PC-9 (cell line): ENCODE measurements at regions not wholly inside any gene's neighbourhood (a gene's known extent, or its start where the extent isn't known, plus 50 kb on each side); places are given as distances from the start of the nearest gene placed in this dataset.

ENCODE experiments used
- BruUV-seq: library from RNA; stranded (reverse); fragments of 400-500 nt; replicated peaks from 2 replicates; lab custom pipeline; 2021; lab: Mats Ljungman, UMichigan
- CTCF ChIA-PET: fragments of 300-600 bp; sonication (Branson Sonifier 250); formaldehyde crosslinking; loops from one replicate; lab custom pipeline; 2022; ENCODE audit warnings: antibody characterized with exemption; lab: Charles Lee
- POLR2A ChIA-PET: fragments of 300-600 bp; sonication (Branson Sonifier 250); formaldehyde crosslinking; loops from one replicate; lab custom pipeline; 2022; ENCODE audit warnings: antibody characterized with exemption; ENCODE audit not compliant: unreplicated experiment; lab: Charles Lee
- DNase-seq, 2 experiments: peaks; one replicate each; pipeline versions ENCODE4 v3.0.0 to v3.0.0-alpha.2; 2015 to 2022; ENCODE audit warnings: mixed read lengths in 1 of 2
- H2AFZ ChIP-seq: fragments of 200-600 bp; sonication (generic); 2 replicates; pipeline ENCODE4 v1.8.1; 2017; ENCODE audit warnings: antibody characterized with exemption
- H3F3A ChIP-seq: fragments of 200-600 bp; sonication (generic); 2 replicates; pipeline ENCODE4 v1.8.1; 2017; ENCODE audit warnings: antibody characterized with exemption, mild to moderate bottlenecking, low read depth; ENCODE audit not compliant: insufficient read depth
- H3K27ac ChIP-seq: fragments of 200-600 bp; sonication (generic); 2 replicates; pipeline ENCODE4 v1.6.1; 2016; ENCODE audit warnings: mixed run types
- H3K27me3 ChIP-seq: fragments of 200-600 bp; sonication (generic); 2 replicates; pipeline ENCODE4 v1.6.1; 2016; ENCODE audit warnings: low read depth, mixed run types; ENCODE audit not compliant: insufficient read depth
- H3K36me3 ChIP-seq: fragments of 200-600 bp; sonication (generic); 2 replicates; pipeline ENCODE4 v1.6.1; 2016; ENCODE audit warnings: low read depth, mixed run types
- H3K4me1 ChIP-seq: fragments of 200-600 bp; sonication (generic); replicated peaks from 2 replicates; pipeline ENCODE4 v1.6.1; 2016; ENCODE audit warnings: mixed run types; ENCODE audit not compliant: insufficient read depth
- H3K4me2 ChIP-seq: fragments of 200-600 bp; sonication (generic); 2 replicates; pipeline ENCODE4 v1.6.1; 2017; ENCODE audit warnings: mixed run types
- H3K4me3 ChIP-seq: fragments of 200-600 bp; sonication (generic); 2 replicates; pipeline ENCODE4 v1.6.1; 2016; ENCODE audit warnings: mixed run types
- H3K79me2 ChIP-seq: fragments of 200-600 bp; sonication (generic); 2 replicates; pipeline ENCODE4 v1.6.1; 2017; ENCODE audit warnings: low read depth, mixed run types
- H3K9me2 ChIP-seq: fragments of 200-600 bp; sonication (generic); 2 replicates; pipeline ENCODE4 v1.8.1; 2017; ENCODE audit warnings: mild to moderate bottlenecking; ENCODE audit not compliant: insufficient read depth
- H3K9me3 ChIP-seq: fragments of 200-600 bp; sonication (generic); 2 replicates; pipeline ENCODE4 v1.8.1; 2016; ENCODE audit warnings: low read depth; ENCODE audit not compliant: insufficient read depth
- H4K20me1 ChIP-seq: fragments of 200-600 bp; sonication (generic); 2 replicates; pipeline ENCODE4 v1.8.1; 2017; ENCODE audit not compliant: insufficient read depth
- EZH2 ChIP-seq: fragments of 200-600 bp; sonication (generic); IDR thresholded peaks from 2 replicates; pipeline ENCODE4 v1.8.0; 2017; ENCODE audit warnings: antibody characterized with exemption, low read depth
- intact Hi-C: fragments of 100-400 bp; cut with micrococcal nuclease; formaldehyde crosslinking; loops from one replicate; pipeline ENCODE4 v1.10.0; 2022; ENCODE audit not compliant: unreplicated experiment
- TF ChIP-seq, protein P1 (sequence below): fragments of 200-600 bp; sonication (generic); conservative IDR thresholded peaks from 2 replicates; pipeline ENCODE4 v1.6.1; 2017; ENCODE audit warnings: mixed run types, antibody characterized with exemption, mild to moderate bottlenecking, moderate library complexity

DNA sequence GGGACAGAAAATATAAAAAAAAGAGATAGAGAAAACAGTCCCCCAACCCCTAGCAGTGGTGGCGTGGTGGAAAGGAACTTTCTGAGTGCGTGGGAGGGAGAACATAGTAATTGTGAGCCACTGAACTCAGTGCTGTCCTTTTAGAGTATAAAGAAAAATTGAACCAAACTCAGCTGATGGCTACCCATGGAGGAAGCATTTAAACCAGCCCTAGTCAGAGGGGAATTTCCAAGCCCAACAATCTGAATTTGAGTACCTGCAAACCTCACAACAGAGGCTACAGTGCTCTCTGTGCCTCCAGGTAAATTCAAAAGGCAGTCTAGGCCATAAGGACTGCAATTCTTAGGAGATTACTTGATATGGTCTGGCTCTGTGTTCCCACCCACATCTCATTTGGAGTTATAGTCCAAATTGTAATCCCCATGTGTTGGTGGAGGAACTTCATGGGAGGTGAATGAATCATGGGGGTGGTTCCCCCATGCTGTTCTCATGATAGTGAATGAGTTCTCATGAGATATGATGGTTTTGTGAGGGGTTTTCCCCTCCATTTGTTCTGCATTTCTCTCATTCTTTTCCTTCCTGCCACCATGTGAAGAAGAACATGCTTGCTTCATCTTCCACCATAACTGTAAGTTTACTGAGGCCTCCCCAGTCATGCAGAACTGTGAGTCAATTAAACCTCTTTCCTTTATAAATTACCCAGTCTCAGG, 687.8 kb downstream of the FAM181B start:
- no peaks in the 10 kb centered on the region for H3K4me1 ChIP-seq
- H3K27ac ChIP-seq, result no peak overlapping the region
- H3K27me3 ChIP-seq, result no peaks in the 10 kb centered on the region
- no peak overlapping the region for H3K4me3 ChIP-seq
- H3K79me2 ChIP-seq, result no peaks in the 10 kb centered on the region
- H3K9me2 ChIP-seq, result no peaks in the 10 kb centered on the region
- H3K36me3 ChIP-seq, result no peaks in the 10 kb centered on the region
- BruUV-seq, result no TSS peak
- intact Hi-C loops, result no loop called here
- CTCF ChIA-PET, result no interaction called here
- H4K20me1 ChIP-seq, result no peaks in the 10 kb centered on the region
- H3K9me3 ChIP-seq, result no peaks in the 10 kb centered on the region
- POLR2A ChIA-PET, result no interaction called here
- no peak for DNase-seq
- no peak overlapping the region for H2AFZ ChIP-seq
- H3F3A ChIP-seq, result no peaks in the 10 kb centered on the region
- TF ChIP-seq EZH2, result no peak
- TF ChIP-seq, protein P1, sequence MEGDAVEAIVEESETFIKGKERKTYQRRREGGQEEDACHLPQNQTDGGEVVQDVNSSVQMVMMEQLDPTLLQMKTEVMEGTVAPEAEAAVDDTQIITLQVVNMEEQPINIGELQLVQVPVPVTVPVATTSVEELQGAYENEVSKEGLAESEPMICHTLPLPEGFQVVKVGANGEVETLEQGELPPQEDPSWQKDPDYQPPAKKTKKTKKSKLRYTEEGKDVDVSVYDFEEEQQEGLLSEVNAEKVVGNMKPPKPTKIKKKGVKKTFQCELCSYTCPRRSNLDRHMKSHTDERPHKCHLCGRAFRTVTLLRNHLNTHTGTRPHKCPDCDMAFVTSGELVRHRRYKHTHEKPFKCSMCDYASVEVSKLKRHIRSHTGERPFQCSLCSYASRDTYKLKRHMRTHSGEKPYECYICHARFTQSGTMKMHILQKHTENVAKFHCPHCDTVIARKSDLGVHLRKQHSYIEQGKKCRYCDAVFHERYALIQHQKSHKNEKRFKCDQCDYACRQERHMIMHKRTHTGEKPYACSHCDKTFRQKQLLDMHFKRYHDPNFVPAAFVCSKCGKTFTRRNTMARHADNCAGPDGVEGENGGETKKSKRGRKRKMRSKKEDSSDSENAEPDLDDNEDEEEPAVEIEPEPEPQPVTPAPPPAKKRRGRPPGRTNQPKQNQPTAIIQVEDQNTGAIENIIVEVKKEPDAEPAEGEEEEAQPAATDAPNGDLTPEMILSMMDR, result no peak
- H3K4me2 ChIP-seq, result no peak overlapping the region

DNA sequence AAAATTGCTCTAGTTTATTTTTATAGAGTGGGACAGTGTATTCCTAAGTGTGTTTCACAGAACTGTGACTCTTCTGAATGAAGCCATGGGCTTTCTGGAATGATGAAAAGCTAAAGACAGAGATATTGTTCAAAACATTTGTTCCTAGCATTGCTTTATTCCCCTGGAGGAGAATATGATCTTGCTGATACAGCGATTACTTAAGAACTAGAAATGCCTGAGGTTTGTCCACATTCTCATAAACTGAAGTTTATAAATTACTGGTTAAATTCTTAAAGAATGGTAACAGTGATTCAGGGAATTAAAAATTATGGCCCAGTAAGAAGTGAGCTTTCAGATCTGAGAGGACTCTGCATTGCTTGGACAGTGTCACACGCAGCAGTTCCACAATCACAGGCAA, 690.3 kb downstream of the FAM181B start:
- ChIA-PET POLR2A (no interaction called here), CTCF (no interaction called here)
- no peak overlapping the region for H3K4me2 ChIP-seq
- no peaks in the 10 kb centered on the region for H3K27me3 ChIP-seq
- H2AFZ ChIP-seq, result no peak overlapping the region
- H3F3A ChIP-seq, result no peaks in the 10 kb centered on the region
- H4K20me1 ChIP-seq, result no peaks in the 10 kb centered on the region
- H3K36me3 ChIP-seq, result no peaks in the 10 kb centered on the region
- no TSS peak for BruUV-seq
- no peak overlapping the region for H3K4me3 ChIP-seq
- H3K79me2 ChIP-seq, result no peaks in the 10 kb centered on the region
- no peak overlapping the region for H3K27ac ChIP-seq
- TF ChIP-seq, protein P1, result no peak
- TF ChIP-seq EZH2, result no peak
- no peaks in the 10 kb centered on the region for H3K4me1 ChIP-seq
- no peak for DNase-seq
- no peaks in the 10 kb centered on the region for H3K9me3 ChIP-seq
- H3K9me2 ChIP-seq, result no peaks in the 10 kb centered on the region
- intact Hi-C loops, result no loop called here

DNA sequence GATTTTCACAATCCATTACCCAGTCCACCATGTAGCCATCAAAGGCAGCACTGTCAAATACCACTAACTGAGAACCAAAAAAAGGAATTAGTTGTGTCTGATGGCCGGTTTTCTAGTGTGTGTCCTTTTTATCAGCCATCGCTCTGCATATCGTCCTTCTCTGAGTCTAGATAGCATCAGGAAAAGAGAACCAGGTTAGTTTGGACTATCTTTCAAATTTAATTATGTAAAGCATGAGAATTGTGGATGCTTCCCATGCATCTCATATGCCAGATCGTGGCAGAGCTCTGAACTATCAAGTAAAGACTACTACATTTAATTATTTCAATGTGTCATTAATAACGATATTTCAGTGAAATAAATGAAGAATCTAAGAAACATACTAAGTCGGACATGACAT, 691.9 kb downstream of the FAM181B start:
- no peaks in the 10 kb centered on the region for H3K79me2 ChIP-seq
- no peak for DNase-seq
- no peaks in the 10 kb centered on the region for H3K4me1 ChIP-seq
- H3F3A ChIP-seq, result no peaks in the 10 kb centered on the region
- H3K4me3 ChIP-seq, result no peak overlapping the region
- intact Hi-C loops, result no loop called here
- BruUV-seq, result no TSS peak
- H3K36me3 ChIP-seq, result no peaks in the 10 kb centered on the region
- H3K27ac ChIP-seq, result no peak overlapping the region
- TF ChIP-seq, protein P1, result no peak
- no peak for TF ChIP-seq EZH2
- no peak overlapping the region for H2AFZ ChIP-seq
- H3K27me3 ChIP-seq, result no peaks in the 10 kb centered on the region
- POLR2A ChIA-PET, result no interaction called here
- no peak overlapping the region for H3K4me2 ChIP-seq
- CTCF ChIA-PET, result no interaction called here
- no peaks in the 10 kb centered on the region for H4K20me1 ChIP-seq
- no peaks in the 10 kb centered on the region for H3K9me2 ChIP-seq
- no peaks in the 10 kb centered on the region for H3K9me3 ChIP-seq
